ENCODE measurements at regions not wholly inside any gene's neighbourhood (a gene's known extent, or its start where the extent isn't known, plus 50 kb on each side); places are given as distances from the start of the nearest gene placed in this dataset.
"Not testable (repeated sequence)": the region's sequence is repeated elsewhere in the genome, so short reads cannot be mapped to it uniquely, and the experiment has no call there.

- DNase-seq, result no peak
These were observed 837.7 kb downstream of the REEP3 start for GRCh38 chr10:64358907-64359306.

- not testable (repeated sequence) for DNase-seq
These were observed 839.0 kb downstream of the REEP3 start for GRCh38 chr10:64360240-64360639.

- DNase-seq, result no peak
These were observed 842.5 kb downstream of the REEP3 start for GRCh38 chr10:64363687-64364086.

- DNase-seq, result no peak
These were observed 844.5 kb downstream of the REEP3 start for GRCh38 chr10:64365663-64366062.

GRCh38 chr10:64368298-64368697 lies 847.1 kb downstream of the REEP3 start:
- DNase-seq, result no peak

- no peak for DNase-seq
These were observed 848.9 kb downstream of the REEP3 start for GRCh38 chr10:64369885-64370773.

GRCh38 chr10:64374346-64374745 lies 853.1 kb downstream of the REEP3 start:
- no peak for DNase-seq

- no peak for DNase-seq
These were observed 855.0 kb downstream of the REEP3 start for GRCh38 chr10:64376167-64376566.

GRCh38 chr10:64379898-64380297 lies 858.7 kb downstream of the REEP3 start:
- no peak for DNase-seq

- DNase-seq, result no peak
These were observed 864.2 kb downstream of the REEP3 start for GRCh38 chr10:64385355-64385754.

- DNase-seq, result no peak
These were observed 873.5 kb downstream of the REEP3 start for GRCh38 chr10:64394744-64395143.

GRCh38 chr10:64396105-64396708 lies 875.0 kb downstream of the REEP3 start:
- no peak for DNase-seq

- no peak for DNase-seq
These were observed 875.9 kb downstream of the REEP3 start for GRCh38 chr10:64397125-64397524.

- no peak for DNase-seq
These were observed 887.4 kb downstream of the REEP3 start for GRCh38 chr10:64408391-64409183.

- no peak for DNase-seq
These were observed 888.1 kb downstream of the REEP3 start for GRCh38 chr10:64409349-64409748.

- no peak for DNase-seq
These were observed 894.8 kb downstream of the REEP3 start for GRCh38 chr10:64416011-64416410.

GRCh38 chr10:64419461-64419860 lies 898.3 kb downstream of the REEP3 start:
- no peak for DNase-seq

- DNase-seq, result no peak
These were observed 905.5 kb downstream of the REEP3 start for GRCh38 chr10:64426745-64427144.

- no peak for DNase-seq
These were observed 909.6 kb downstream of the REEP3 start for GRCh38 chr10:64430690-64431323.

GRCh38 chr10:64441872-64442271 lies 920.7 kb downstream of the REEP3 start:
- DNase-seq, result not testable (repeated sequence)

- no peak for DNase-seq
These were observed 923.0 kb downstream of the REEP3 start for GRCh38 chr10:64444163-64444562.

- DNase-seq, result no peak
These were observed 923.4 kb downstream of the REEP3 start for GRCh38 chr10:64444564-64444963.

- DNase-seq, result no peak
These were observed 928.4 kb downstream of the REEP3 start for GRCh38 chr10:64449603-64450002.

All from central memory CD4-positive, alpha-beta T cell (primary cell).